HS-27A (cell line): ENCODE measurements at regions not wholly inside any gene's neighbourhood (a gene's known extent, or its start where the extent isn't known, plus 50 kb on each side); places are given as distances from the start of the nearest gene placed in this dataset.
"Not testable (repeated sequence)": the region's sequence is repeated elsewhere in the genome, so short reads cannot be mapped to it uniquely, and the experiment has no call there.

Experiments used
- DNase-seq: peaks from one replicate; pipeline ENCODE4 v3.0.0-alpha.2; 2012; ENCODE audit warnings: low read depth, missing footprints

- DNase-seq = no peak
These were observed 648.9 kb upstream of the GBE1 start for GRCh38 chr3:82410366-82410765.

GRCh38 chr3:82409842-82410241 is 648.4 kb upstream of the GBE1 start:
- DNase-seq = no peak

DNA sequence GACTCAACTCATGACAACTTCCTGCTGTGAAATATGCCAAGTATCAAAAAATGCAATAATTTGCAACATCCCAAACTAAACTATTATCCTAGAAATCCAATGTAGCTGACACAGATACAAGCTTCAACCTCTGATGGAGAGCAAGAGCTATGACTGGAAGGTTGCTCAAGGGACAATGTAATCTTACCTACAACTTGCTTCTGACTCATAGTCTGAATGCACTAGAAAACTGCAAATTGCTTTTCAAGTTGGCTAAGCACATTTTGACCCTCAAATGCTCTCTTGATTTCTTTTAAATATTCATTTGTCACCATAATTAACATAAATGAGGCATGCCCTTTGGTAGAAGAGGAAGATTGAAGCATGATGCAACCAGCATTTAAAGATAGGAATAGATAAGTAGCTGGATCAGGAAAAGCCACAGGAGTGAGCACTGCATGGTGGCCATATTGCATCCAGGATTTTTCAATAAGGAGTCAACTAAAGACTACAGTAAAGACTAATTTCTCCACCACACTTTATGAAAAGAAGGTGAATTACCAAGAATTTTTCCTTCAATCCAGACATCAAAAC is 630.8 kb upstream of the GBE1 start:
- DNase-seq = no peak

DNA sequence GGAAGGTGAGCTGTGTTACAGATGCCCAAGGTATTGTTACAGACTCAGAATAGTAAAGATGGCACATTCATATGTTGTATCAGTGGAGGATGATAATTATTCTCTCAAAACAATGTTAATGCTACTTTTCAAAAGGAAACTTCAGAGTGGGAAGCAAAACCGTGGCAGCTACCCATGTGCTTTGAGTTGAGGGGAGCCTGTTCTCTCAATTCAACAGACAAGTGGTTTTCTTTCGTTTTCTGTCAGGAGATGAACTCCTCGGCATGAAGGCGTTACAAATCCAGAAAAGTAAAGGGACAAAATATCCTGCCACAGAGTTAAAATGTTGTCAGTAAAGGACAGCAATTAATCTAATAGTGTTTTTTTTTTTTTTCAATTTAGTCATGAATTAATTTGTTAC is 629.4 kb upstream of the GBE1 start:
- DNase-seq = no peak

GRCh38 chr3:82386647-82387046 is 625.2 kb upstream of the GBE1 start:
- no peak for DNase-seq

- no peak for DNase-seq
These were observed 622.7 kb upstream of the GBE1 start for GRCh38 chr3:82384181-82384580.

- no peak for DNase-seq
These were observed 621.4 kb upstream of the GBE1 start for GRCh38 chr3:82382831-82383230.

GRCh38 chr3:82378392-82378791 is 616.9 kb upstream of the GBE1 start:
- DNase-seq = no peak

GRCh38 chr3:82376883-82377282 is 615.4 kb upstream of the GBE1 start:
- DNase-seq = peak; percentile 7

DNA sequence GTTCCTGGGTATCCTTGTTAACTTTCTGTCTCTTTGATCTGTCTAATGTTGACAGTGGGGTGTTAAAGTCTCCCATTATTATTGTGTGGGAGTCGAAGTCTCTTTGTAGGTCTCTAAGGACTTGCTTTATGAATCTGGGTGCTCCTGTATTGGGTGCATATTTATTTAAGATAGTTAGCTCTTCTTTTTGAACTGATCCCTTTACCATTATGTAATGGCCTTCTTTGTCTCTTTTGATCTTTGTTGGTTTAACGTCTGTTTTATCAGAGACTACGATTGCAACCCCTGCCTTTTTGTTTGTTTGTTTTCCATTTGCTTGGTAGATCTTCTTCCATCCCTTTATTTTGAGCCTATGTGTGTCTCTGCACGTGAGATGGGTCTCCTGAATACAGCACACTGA is 612.4 kb upstream of the GBE1 start:
- DNase-seq = not testable (repeated sequence)

- DNase-seq = no peak
These were observed 603.4 kb upstream of the GBE1 start for GRCh38 chr3:82364827-82365226.

GRCh38 chr3:82363131-82363530 is 601.7 kb upstream of the GBE1 start:
- no peak for DNase-seq

- DNase-seq = no peak
These were observed 593.8 kb upstream of the GBE1 start for GRCh38 chr3:82355228-82355627.

DNA sequence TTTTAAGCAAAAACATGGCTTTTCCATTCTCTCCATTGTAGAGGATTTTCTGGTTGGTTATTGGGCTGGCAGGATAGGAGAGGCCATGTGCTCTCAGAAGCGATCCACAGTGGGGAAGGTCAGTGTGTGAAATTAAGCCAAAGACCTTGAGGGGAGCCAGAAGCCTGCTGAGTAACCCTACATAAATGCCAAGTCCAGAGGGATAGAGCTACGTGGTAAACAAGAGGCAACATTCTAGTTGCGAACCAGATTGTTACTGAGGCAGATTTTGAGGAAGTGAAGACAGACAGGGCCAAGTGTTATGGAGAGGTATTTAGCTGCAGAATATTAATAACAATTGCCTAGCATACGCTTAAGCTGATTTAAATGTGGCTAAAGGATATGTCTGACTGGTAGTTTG is 592.8 kb upstream of the GBE1 start:
- no peak for DNase-seq

DNA sequence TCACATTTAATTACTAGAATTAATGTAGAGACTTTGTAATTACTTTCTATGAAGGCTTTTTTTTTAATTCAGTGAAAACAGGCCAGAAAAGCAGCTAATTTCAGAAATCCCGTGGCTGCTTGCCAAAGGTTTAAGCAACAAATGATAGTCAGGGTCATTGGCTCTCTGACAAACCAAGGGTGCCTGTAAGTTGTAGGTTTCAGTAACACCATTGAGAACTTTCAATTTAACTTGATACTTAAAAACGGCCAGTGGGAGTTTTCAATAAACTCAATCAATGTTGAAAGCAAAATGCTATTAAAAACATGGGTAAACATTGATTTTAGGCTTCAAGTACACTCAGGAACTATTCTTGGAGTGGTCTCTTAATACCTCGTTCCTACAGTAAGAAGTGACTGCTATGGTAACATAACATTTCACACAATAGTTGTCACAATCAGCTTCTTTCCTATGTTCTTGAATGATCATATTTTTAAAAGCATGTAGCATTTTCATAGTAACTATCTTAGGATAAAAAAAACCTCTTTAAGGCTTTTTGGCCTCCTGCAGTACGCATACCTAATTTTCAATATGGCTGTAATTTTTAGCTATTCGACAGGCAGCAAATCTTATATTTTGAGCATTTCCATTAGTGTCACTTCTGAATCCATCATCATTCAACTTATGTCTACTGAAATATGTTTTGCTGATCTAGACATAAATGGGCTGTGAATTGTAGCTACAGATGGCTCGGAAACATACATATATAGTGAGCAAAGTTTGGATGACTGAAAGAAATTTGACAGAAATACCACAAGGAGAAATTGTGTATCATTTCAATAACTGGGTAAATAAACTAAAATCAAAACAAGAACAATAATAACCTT is 592.1 kb upstream of the GBE1 start:
- DNase-seq = no peak

DNA sequence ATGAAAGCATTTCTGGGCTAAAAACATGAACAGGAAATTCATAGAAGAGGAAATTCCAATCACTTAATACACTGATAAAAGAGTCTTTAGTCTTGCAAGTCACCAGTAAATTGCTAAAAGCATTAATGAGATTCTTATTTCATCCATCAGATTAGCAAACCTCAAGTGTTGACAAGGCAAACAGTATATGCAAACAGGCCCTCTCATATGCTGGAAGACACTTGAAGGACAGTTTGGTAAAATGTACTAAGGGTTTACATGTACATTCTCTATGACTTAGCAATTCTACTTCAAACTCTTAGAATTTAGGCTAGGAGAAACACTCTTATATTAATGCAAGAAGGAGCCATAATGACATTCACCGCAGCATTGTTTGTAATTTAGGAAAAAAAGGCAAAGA is 586.1 kb upstream of the GBE1 start:
- DNase-seq = no peak

DNA sequence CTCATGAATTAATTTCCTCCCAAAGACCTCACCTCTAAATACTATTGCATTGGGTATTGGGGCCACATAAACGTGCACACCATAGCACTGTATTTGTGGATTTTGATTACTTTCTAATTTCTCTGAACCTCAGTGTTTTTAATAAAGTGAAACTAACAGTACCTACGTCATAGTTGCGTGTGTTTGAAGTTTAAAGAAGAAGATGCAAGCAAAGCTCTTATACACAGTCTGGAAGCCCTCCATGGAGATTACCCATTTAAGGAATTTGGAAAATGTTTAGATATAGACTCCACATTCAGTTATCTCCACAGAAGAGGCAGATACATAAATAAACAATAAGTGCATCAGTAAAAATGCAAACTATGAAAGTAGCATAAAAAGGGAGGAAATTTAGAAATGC is 581.1 kb upstream of the GBE1 start:
- DNase-seq = peak; percentile 29

- no peak for DNase-seq
These were observed 567.9 kb upstream of the GBE1 start for GRCh38 chr3:82329300-82329699.

DNA sequence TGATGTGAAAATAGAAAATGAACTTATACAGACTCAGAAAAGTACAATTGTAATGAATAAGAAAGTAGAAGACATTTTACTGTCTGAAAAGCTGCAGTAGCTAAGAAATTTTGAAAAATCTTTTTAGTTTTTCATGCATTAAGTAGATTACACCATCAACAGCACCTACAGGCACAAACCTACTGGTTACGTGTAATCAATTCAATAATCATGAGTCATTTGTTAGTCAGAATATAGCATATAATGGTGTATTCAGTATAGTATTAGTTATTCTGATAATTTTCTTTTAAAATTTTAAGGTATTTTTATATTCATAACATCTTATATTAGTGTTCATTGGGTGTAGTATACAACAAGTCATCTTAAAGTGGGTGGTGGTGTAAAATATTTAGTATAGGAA is 550.5 kb upstream of the GBE1 start:
- DNase-seq = no peak

DNA sequence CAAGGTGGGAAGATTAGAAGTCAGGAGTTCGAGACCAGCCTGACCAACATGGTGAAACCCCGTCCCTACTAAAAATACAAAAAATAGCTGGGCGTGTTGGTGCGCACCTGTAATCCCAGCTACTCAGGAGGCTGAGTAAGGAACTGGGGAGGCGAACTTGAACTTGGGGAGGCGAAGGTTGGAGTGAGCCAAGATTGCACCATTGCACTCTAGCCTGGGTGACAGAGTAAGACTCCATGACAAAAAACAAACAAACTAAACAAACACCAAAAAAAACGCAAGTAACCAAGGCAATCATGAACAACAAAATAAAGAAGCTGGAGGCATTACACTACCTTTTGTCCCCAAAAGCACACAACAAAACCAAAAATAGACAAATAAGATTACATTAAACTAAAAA is 547.3 kb upstream of the GBE1 start:
- DNase-seq = no peak

DNA sequence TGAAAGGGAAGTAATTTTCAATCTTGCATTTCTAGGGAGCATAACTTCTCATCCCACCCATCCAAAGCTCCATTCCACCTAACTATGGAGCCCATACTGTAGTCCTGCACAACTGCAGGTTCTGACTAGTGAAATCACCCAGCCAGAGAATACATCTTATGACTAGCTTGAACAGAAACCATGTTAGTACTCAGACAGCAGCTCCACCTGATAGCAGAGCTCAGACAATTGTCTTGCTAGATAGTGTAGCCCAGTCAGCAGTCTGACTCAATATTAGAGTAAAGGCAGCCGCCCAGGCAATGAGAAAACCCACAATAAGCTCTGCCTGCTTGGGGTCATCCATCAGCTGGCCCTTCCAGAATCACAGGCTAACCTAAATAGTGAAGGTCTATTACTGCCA is 544.7 kb upstream of the GBE1 start:
- no peak for DNase-seq

DNA sequence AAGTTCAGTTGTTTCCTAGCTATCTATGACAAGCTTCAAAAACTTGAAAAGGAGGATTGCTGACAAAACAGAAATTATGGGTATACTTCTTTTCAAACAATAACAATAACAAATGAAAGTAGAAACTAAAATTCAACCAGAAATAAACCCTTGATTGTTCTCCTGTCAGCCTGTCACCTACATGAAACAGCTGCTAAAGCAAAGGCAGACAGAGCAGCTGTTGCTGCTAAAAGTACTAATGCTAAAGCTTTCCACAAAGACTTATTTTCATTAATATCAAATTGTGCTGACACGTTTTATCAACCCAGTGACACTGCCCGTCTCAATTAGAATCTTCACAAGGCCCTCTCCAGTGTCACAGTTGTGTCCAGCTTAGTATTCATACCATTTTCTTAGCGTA is 533.2 kb upstream of the GBE1 start:
- DNase-seq = no peak

DNA sequence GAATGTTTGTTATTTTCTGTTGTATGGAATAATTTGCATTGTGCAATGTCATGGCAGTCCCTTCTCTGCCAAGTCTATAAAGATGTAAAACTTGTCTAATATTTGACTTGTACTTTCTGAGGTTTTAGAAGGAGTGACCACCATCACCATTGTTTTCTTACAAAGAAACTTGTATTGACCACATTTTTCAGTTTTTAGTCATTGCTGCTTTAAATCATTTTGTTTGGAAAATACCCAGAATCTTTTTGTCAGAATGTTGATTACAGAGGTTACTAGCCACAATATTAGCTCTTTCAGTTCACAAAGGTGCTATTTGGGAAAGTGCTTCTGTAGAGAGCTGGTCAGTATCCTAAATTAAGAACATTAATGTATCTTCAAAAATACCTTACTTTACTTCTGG is 532.4 kb upstream of the GBE1 start:
- peak; percentile 5 for DNase-seq

- DNase-seq = no peak
These were observed 532.0 kb upstream of the GBE1 start for GRCh38 chr3:82293435-82293834.
